Adrenal gland (tissue), 5 donors: ENCODE measurements at regions not wholly inside any gene's neighbourhood (a gene's known extent, or its start where the extent isn't known, plus 50 kb on each side); places are given as distances from the start of the nearest gene placed in this dataset.

Experiments
- CTCF ChIP-seq, 6 experiments: fragments of 450-650 bp in 4 of 6; fragments of 200-600 bp in 2 of 6; sonication (generic) in 1 of 6; IDR thresholded peaks; 1 replicate in 5 of 6; 2 replicates in 1 of 6; pipeline versions ENCODE4 v1.5.1 to v1.8.0; 2016 to 2021; ENCODE audit warnings: antibody characterized with exemption in 6 of 6, mild to moderate bottlenecking in 2 of 6, moderate library complexity in 1 of 6
- POLR2A ChIP-seq, 2 donors: fragments of 450-650 bp; IDR thresholded peaks; one replicate each; pipeline ENCODE4 v1.6.1; 2017; ENCODE audit warnings: antibody characterized with exemption in 2 of 2, mild to moderate bottlenecking in 2 of 2, moderate library complexity in 1 of 2
- donor health status: DM: no; HTN: no; CAD: no.

GRCh38 chr4:123838474-123838873 lies 441.9 kb downstream of the SPRY1 start:
- TF ChIP-seq CTCF (IDR thresholded peaks at IDR 0.05) = no peak
- no peak for TF ChIP-seq POLR2A (IDR thresholded peaks at IDR 0.05)
